Ammon's horn (tissue), 1 donor: ENCODE measurements at regions not wholly inside any gene's neighbourhood (a gene's known extent, or its start where the extent isn't known, plus 50 kb on each side); places are given as distances from the start of the nearest gene placed in this dataset.
A peak's percentile ranks its signal among the peaks of the same experiment; 100 is the strongest.
"Not testable (repeated sequence)": the region's sequence is repeated elsewhere in the genome, so short reads cannot be mapped to it uniquely, and the experiment has no call there.

Source experiments
- DNase-seq: peaks from one replicate; pipeline ENCODE4 v3.0.0-alpha.2; 2016; ENCODE audit warnings: low spot score

- no peak for DNase-seq
Observed at GRCh38 chr15:35209838-35210237, 124.7 kb upstream of the NANOGP8 start.

DNA sequence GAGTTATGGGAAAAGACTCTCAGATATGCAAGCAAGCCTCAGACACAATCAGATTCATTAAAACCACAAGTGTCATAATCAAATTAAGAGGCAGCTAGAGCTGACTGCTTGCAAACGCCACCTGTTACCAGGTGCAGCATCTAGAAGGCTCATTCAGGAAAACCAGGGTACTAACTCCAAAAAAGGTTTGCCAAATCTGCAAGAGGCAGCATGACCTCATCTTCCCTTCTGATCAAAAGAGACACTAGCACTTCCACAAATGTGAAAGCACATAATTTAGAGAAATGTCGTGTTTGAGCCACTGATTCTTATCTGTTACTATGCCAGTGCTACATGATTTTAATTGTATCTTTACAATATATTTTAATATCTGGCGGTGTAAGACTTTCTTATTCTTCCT, 123.3 kb upstream of the NANOGP8 start:
- no peak for DNase-seq

DNA sequence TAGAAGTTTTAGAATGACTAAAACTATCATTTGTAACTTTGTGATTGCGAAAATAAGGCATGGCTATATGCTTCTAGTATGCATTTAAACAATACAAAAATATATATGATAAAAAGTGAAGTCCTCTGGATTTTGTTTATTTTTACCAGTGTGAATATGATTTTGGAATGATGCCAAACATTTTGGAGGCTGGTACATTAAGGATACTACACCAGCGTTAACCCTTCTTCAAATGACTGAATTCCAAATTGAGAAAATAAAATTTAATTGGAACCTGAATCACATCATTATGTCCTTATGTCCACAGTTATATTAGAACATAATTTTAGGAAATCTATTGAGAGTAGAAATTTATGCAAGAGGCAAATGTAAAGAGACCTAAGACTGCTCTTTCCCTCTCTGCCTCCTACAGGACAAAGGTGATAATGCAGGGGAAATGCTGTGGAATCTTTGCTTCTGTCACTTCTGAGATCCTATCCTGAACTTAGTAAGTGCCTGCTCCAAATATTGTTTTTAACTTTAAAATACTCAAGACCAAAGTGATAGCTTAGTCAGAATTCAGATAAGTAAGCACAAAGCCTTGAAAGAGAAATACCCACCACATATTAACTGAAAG, 121.1 kb upstream of the NANOGP8 start:
- DNase-seq = no peak

GRCh38 chr15:35198197-35198596, 113.1 kb upstream of the NANOGP8 start:
- no peak for DNase-seq

DNA sequence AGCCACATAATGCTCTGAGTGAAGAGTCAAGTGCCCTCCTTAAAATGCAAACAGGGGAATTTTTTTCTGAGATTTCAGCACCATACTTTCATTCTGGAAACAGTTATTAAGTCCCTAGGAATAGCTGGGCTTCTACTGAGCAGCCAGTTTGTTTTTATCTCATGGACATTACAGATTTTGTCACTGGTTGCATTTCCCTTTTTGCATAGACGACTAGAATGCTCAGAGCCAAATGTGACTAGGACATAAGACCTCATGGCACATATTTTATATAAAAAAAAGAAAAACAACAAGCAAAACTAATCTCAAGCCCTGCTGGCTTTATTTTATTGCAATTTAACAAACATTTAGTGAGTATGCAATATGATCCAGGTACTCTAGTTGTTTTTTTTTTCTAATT, 112.7 kb upstream of the NANOGP8 start:
- DNase-seq = no peak

- no peak for DNase-seq
Observed at GRCh38 chr15:35197306-35197705, 112.2 kb upstream of the NANOGP8 start.

- peak; percentile 6 for DNase-seq
Observed at GRCh38 chr15:35196273-35196672, 111.2 kb upstream of the NANOGP8 start.

DNA sequence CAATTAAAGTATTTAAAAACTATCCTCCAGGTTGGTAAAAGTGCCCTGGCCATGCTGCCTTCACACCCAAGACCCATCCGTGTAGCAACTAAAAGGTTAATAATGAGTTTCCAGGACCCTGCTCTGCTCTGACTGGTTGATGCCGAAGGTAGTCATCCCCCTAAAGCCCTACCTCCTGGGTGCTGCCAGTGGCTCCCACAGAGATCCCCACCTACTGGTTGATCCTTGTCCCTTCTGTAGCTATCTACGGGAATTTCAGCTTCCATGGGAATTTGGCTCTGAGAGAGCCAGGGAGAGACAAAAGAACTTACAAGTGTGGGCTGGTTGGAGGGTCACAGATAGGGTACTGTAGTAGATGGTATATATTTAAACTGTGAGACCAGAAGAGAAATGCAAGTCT, 110.6 kb upstream of the NANOGP8 start:
- no peak for DNase-seq

DNA sequence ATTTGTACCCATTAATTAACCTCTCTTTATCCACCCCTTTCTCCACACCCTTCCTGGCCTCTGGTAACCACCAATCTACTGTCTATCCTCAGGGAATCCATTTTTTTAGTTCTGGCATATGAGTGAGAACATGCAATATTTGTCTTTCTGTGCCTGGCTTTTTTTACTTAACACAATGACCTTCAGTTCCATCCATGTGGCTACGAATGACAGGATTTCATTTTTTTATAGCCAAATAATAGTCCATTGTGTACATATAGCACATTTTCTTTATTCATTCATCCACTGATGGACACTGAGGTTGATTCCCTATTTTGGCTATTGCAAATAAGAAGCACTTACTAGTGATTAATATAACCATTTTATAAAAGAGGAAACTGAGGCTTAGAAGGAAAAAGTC, 109.9 kb upstream of the NANOGP8 start:
- no peak for DNase-seq

GRCh38 chr15:35194296-35194695, 109.2 kb upstream of the NANOGP8 start:
- DNase-seq = no peak

DNA sequence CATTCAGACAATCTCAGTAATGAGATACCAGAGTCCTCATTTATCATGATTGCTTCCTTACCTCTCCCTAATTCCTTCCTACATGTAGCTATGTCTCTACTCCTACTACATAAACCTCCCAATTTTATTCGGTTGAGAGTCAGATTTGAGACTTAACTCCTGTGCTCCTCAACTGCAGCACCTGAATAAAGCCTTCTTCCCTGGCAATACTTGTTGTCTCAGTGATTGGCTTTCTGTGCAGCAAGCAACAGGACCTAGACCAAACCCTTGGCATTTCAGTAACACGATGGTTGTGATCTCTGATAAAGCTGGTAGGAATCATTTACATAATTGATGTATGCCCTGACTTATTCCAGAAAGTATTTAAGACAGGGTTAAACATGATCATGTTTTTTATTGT, 106.7 kb upstream of the NANOGP8 start:
- no peak for DNase-seq

GRCh38 chr15:35186346-35186745, 101.3 kb upstream of the NANOGP8 start:
- no peak for DNase-seq

DNA sequence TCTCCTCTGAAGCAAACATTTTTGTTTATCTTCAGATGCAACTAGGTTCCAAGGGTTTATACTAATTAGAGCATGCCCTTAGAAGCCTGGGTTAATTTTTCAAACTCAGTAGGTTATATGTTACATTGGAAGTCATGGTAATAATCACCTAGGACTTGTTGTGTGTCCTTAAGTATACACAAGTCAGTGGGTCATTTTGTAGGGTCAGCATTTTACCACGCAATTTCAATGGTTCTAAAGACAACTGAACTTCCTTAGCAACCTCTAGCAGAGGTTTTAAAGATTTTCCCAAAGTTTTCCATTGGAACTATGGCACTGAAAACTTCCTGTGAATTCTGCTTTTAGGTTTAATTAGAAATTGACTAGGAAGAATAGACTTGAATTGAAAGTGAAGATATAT, 99.6 kb upstream of the NANOGP8 start:
- no peak for DNase-seq

- DNase-seq = peak; percentile 30
Observed at GRCh38 chr15:35182841-35183479, 97.9 kb upstream of the NANOGP8 start.

DNA sequence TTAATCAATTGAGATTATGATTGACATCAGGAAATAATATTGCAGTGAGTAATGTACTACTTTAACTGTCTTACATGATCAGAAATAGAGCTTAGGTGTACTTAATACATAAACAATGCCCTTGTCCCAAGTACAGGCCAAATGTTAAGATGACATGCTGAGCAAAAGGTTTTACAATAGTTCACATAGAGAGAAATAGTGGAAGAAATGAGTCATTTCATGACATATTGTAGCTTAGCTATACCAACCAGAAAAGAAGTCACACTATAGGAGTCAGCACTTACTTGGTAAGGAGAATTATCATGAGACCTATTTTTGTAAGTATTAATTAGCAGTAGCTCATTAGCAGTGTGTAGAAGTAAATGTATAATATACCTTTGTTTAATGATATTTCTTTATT, 96.4 kb upstream of the NANOGP8 start:
- DNase-seq = no peak

DNA sequence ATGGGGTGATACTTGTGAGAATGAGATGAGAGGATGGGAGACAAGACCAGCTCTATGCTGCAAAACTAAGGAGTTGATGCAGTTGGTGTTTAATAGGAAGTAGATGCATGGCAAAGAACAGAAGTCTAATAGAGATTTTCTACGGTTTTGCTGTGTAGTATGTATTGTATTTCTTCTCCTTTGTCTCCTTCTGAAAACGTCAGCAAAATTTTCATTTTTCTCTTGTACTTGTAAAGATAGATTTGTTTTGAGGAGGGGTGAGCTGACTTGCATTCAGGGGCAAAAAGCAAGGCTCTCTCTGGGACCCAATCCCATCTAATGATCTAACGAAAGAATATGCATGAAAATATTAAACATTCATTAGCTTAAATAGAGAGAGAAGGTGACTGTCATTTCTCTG, 94.6 kb upstream of the NANOGP8 start:
- DNase-seq = no peak

DNA sequence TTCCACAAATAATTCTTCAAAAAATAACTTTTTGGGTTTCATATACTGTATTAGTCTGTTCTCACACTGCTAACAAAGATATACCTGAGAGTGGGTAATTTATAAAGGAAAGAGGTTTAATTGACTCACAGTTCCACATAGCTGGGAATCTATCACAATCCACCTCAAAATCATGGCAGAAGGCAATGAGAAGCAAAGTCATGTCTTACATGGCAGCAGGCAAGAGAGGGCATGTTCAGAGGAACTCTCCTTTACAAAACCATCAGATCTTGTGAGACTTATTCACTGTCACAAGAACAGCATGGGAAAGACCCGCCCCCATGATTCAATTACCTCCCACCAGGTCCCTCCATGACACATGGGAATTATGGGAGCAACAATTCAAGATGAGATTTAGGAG, 93.1 kb upstream of the NANOGP8 start:
- not testable (repeated sequence) for DNase-seq

- DNase-seq = no peak
Observed at GRCh38 chr15:35174948-35175347, 89.9 kb upstream of the NANOGP8 start.

GRCh38 chr15:35173444-35174118, 88.5 kb upstream of the NANOGP8 start:
- DNase-seq = no peak

DNA sequence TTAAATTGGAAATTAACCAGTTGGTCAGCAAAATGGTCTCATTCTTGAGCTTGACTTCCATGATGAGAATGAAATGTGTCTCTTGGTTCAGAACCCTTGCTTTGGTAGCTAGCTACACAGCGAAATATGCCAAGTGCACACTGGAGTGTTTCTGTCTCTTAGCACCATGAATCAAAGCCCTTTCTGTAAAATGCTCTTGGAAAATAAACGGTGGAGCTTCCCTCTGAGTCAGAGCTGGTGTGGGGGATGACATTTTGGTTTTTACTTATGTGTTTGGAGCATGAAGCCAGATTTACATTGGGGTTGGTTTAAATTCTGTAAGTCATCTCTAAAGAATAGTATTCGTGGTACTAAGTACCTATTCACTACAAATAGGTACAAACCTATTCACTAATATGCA, 85.1 kb upstream of the NANOGP8 start:
- peak; percentile 17 for DNase-seq

DNA sequence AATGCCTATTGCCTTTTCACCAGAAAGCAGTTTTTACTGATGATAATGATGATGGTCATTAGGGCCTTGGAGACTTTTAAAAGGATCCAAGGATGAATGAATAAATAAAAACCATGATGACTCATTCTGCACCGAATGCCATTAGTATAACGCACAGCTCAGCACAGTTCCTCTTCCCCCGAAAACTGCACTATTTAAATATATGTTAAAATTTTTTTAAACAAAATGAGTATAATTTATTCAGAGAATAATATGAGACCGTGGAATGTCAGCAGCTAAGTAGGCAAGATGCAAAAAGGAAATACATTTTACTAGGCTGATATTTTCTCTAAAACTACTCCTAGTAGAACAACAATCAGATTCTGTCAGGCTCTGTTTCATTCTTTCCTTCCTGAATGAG, 83.4 kb upstream of the NANOGP8 start:
- DNase-seq = no peak

- DNase-seq = no peak
Observed at GRCh38 chr15:35167675-35168074, 82.6 kb upstream of the NANOGP8 start.

GRCh38 chr15:35166730-35167359, 81.8 kb upstream of the NANOGP8 start:
- DNase-seq = no peak
